MCF 10A (cell line): ENCODE measurements at regions not wholly inside any gene's neighbourhood (a gene's known extent, or its start where the extent isn't known, plus 50 kb on each side); places are given as distances from the start of the nearest gene placed in this dataset.
"Not testable (repeated sequence)": the region's sequence is repeated elsewhere in the genome, so short reads cannot be mapped to it uniquely, and the experiment has no call there.

ENCODE experiments used
- BruUV-seq: library from RNA; stranded (reverse); fragments of 400-500 nt; replicated peaks from 2 replicates; lab custom pipeline; 2021; lab: Mats Ljungman, UMichigan
- CTCF ChIA-PET: fragments of 300-600 bp; sonication (Branson Sonifier 250); formaldehyde crosslinking; extraction: SDS; loops from one replicate; lab custom pipeline; 2021; ENCODE audit warnings: antibody characterized with exemption, inconsistent platforms; lab: Yijun Ruan, JAX
- POLR2A ChIA-PET: fragments of 300-600, 350-650 bp; sonication (Branson Sonifier 250); formaldehyde crosslinking; extraction: SDS; loops from one replicate; lab custom pipeline; 2020; ENCODE audit warnings: antibody characterized with exemption, inconsistent platforms; lab: Yijun Ruan, JAX
- DNase-seq: peaks from one replicate; pipeline ENCODE4 v3.0.0-alpha.2; 2018; ENCODE audit not compliant: unreplicated experiment
- H3K27ac Mint-ChIP-seq: one replicate; pipeline ENCODE4 v1.8.0; 2022; ENCODE audit warnings: mild to moderate bottlenecking, low read depth, mixed read lengths; ENCODE audit not compliant: unreplicated experiment
- H3K27me3 Mint-ChIP-seq: one replicate; pipeline ENCODE4 v1.8.0; 2022; ENCODE audit warnings: mixed read lengths; ENCODE audit not compliant: insufficient read depth, unreplicated experiment
- H3K36me3 Mint-ChIP-seq: one replicate; pipeline ENCODE4 v1.8.0; 2022; ENCODE audit warnings: mild to moderate bottlenecking, moderate library complexity, mixed read lengths; ENCODE audit not compliant: insufficient read depth, unreplicated experiment
- H3K4me1 Mint-ChIP-seq: one replicate; pipeline ENCODE4 v1.8.0; 2022; ENCODE audit warnings: mixed read lengths; ENCODE audit not compliant: insufficient read depth, unreplicated experiment
- H3K4me3 Mint-ChIP-seq: one replicate; pipeline ENCODE4 v1.8.0; 2022; ENCODE audit warnings: mild to moderate bottlenecking, moderate library complexity, mixed read lengths; ENCODE audit not compliant: unreplicated experiment
- H3K9me3 Mint-ChIP-seq: one replicate; pipeline ENCODE4 v1.8.0; 2022; ENCODE audit warnings: mixed read lengths; ENCODE audit not compliant: unreplicated experiment
- intact Hi-C: fragments of 100-400 bp; cut with micrococcal nuclease; formaldehyde crosslinking; loops from 2 replicates; pipeline ENCODE4 v1.14.1; 2022
- TF ChIP-seq, protein P1 (sequence below): fragments of 200-600 bp; IDR thresholded peaks from one replicate; pipeline ENCODE4 v1.8.0; 2022; ENCODE audit warnings: antibody characterized with exemption, mild to moderate bottlenecking; ENCODE audit not compliant: unreplicated experiment

DNA sequence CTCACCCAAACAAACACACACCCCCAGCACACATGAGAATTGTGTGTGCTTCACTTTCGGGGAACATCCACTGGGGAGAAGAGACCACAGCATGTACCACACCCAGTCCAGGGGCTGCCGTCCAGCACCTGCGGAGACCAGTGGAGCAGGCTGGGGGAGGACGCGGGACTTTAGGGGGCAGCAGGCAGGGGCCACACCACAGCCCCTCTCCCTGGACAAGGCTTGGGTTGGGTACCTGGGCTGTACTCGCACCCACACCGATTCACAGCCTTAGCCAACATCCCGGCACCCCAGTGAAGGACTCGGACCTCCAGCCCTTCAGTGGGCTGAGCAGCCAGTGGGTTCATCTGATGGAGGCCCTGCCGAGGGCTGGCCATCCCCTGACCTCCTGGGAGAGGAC, 63.3 kb downstream of the RBFOX3 start:
- no peak overlapping the region for H3K27ac Mint-ChIP-seq
- BruUV-seq: no TSS peak
- H3K36me3 Mint-ChIP-seq: no peaks in the 10 kb centered on the region
- TF ChIP-seq, protein P1, sequence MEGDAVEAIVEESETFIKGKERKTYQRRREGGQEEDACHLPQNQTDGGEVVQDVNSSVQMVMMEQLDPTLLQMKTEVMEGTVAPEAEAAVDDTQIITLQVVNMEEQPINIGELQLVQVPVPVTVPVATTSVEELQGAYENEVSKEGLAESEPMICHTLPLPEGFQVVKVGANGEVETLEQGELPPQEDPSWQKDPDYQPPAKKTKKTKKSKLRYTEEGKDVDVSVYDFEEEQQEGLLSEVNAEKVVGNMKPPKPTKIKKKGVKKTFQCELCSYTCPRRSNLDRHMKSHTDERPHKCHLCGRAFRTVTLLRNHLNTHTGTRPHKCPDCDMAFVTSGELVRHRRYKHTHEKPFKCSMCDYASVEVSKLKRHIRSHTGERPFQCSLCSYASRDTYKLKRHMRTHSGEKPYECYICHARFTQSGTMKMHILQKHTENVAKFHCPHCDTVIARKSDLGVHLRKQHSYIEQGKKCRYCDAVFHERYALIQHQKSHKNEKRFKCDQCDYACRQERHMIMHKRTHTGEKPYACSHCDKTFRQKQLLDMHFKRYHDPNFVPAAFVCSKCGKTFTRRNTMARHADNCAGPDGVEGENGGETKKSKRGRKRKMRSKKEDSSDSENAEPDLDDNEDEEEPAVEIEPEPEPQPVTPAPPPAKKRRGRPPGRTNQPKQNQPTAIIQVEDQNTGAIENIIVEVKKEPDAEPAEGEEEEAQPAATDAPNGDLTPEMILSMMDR: no peak
- no peak for DNase-seq
- no peaks in the 10 kb centered on the region for H3K9me3 Mint-ChIP-seq
- peaks cover 84% of the 10 kb centered on the region for H3K27me3 Mint-ChIP-seq
- intact Hi-C loops: no loop called here
- no peaks in the 10 kb centered on the region for H3K4me1 Mint-ChIP-seq
- ChIA-PET CTCF (no interaction called here), POLR2A (no interaction called here)
- H3K4me3 Mint-ChIP-seq: no peak overlapping the region

DNA sequence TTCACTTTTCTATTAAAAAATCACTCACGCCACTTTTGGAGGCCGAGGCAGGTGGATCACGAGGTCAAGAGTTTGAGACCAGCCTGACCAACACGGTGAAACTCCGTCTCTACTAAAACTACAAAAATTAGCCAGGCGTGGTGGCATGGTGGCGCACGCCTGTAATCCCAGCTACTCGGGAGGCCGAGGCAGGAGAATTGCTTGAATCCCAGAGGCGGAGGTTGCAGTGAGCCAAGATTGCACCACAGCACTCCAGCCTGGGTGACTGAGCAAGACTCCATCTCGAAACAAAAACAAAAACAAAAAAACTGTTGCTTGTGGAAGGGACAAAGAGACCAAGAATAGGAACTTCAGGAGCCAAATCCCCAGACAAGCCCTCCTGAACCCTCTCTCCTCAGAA, 63.7 kb downstream of the RBFOX3 start:
- H3K4me1 Mint-ChIP-seq, H3K27ac Mint-ChIP-seq, H3K4me3 Mint-ChIP-seq, intact Hi-C loops, BruUV-seq, CTCF ChIA-PET, H3K9me3 Mint-ChIP-seq, DNase-seq, H3K36me3 Mint-ChIP-seq, POLR2A ChIA-PET: not testable (repeated sequence)
- H3K27me3 Mint-ChIP-seq: peaks cover 84% of the 10 kb centered on the region

DNA sequence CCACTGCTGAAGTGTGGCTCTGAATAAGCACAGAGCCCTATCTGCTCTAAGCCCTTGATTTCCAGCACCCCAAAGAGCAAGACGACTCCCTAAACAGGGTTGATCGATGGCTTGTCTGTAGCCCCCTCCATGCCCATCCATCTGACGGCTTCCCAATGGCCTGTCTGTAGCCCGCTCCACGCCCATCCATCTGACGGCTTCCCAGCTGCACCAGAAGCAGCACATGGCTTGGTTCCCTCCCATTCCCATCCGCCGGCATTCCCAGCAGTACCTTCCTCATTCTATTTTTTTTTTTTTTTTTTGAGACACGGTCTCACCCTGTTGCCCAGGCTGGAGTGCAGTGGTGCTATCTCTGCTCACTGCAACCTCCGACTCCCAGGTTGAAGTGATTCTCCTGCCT, 64.5 kb downstream of the RBFOX3 start:
- POLR2A ChIA-PET: no interaction called here
- intact Hi-C loops: no loop called here
- H3K9me3 Mint-ChIP-seq: no peaks in the 10 kb centered on the region

DNA sequence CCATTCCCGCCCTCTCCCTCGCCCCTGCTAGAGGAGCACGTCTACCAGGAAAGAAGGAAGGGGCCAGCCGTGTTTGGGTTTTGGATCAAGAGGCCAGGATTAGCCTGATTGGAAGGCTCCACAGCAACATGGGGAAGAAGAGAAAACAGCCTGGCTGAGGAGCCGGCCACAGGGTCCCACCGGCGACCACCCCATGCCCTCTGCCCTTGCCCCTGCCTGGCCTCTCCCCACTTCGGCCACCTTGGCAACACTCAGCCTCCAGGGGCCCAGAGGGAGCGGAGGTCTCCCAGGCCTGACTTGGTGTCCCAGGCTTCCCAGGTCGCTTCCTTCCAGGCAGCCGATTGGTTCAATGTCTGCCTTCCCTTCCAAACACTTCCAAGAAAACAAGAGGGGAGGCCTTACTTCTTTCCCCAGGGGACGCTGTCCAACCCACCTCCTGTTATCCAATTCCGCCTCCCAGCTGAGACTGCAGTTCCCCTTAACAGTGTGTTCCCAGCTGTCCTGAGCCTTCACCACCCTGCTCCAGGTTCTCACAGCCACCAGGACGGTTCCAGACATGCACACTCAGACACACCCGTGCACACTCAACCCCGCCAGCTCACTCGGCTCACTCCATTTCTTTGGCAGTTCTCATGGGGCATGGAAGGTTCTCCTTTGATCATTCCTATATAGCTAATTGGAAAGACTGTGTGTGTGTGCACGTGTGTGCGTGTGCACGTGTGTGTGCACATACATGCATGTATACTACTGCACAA, 65.4 kb downstream of the RBFOX3 start:
- CTCF ChIA-PET: no interaction called here
- POLR2A ChIA-PET: no interaction called here
- no TSS peak for BruUV-seq

More for the DNA sequence above, 64.5 kb downstream of the RBFOX3 start:
- no TSS peak for BruUV-seq
- CTCF ChIA-PET: no interaction called here
- no peak overlapping the region for H3K4me3 Mint-ChIP-seq
- no peaks in the 10 kb centered on the region for H3K36me3 Mint-ChIP-seq
- TF ChIP-seq, protein P1: no peak
- no peak for DNase-seq
- H3K27me3 Mint-ChIP-seq: peaks cover 80% of the 10 kb centered on the region
- H3K27ac Mint-ChIP-seq: no peak overlapping the region
- no peaks in the 10 kb centered on the region for H3K4me1 Mint-ChIP-seq

More for the DNA sequence above, 65.4 kb downstream of the RBFOX3 start:
- no peak overlapping the region for H3K4me3 Mint-ChIP-seq
- H3K27me3 Mint-ChIP-seq: peaks cover 80% of the 10 kb centered on the region
- no peak overlapping the region for H3K27ac Mint-ChIP-seq
- intact Hi-C loops: no loop called here
- DNase-seq: no peak
- no peaks in the 10 kb centered on the region for H3K9me3 Mint-ChIP-seq
- TF ChIP-seq, protein P1: no peak
- H3K4me1 Mint-ChIP-seq: no peaks in the 10 kb centered on the region
- H3K36me3 Mint-ChIP-seq: no peaks in the 10 kb centered on the region
